Ectodermal cell (in vitro differentiated cells): ENCODE measurements at regions not wholly inside any gene's neighbourhood (a gene's known extent, or its start where the extent isn't known, plus 50 kb on each side); places are given as distances from the start of the nearest gene placed in this dataset.

Experiments used
- H3K27ac ChIP-seq: 2 replicates; pipeline ENCODE4 v1.7.0; 2013; ENCODE audit warnings: mild to moderate bottlenecking, low read depth, low read length; ENCODE audit not compliant: insufficient read depth, poor library complexity, severe bottlenecking
- H3K27me3 ChIP-seq: 2 replicates; pipeline ENCODE4 v1.7.0; 2013; ENCODE audit warnings: mild to moderate bottlenecking, low read length; ENCODE audit not compliant: insufficient read depth, control insufficient read depth, poor library complexity, severe bottlenecking
- H3K36me3 ChIP-seq: one replicate; pipeline ENCODE4 v1.7.0; 2013; ENCODE audit warnings: low read length; ENCODE audit not compliant: control insufficient read depth, insufficient read depth
- H3K4me1 ChIP-seq: one replicate; pipeline ENCODE4 v1.7.0; 2013; ENCODE audit warnings: low read length; ENCODE audit not compliant: control insufficient read depth, insufficient read depth
- H3K4me3 ChIP-seq: 2 replicates; pipeline ENCODE4 v1.7.0; 2013; ENCODE audit warnings: low read depth, low read length, control low read depth; ENCODE audit not compliant: insufficient read depth
- H3K9me3 ChIP-seq: 2 replicates; pipeline ENCODE4 v1.7.0; 2013; ENCODE audit warnings: mild to moderate bottlenecking, low read length, moderate library complexity; ENCODE audit not compliant: control insufficient read depth
- WGBS, 2 experiments: methylation state at CpG; one replicate each; pipeline ENCODE4 v1.1.7; 2013; ENCODE audit warnings: missing lambda C conversion rate in 2 of 2; 5-methylcytosine and 5-hydroxymethylcytosine counted together

GRCh38 chr12:91852634-91853033 is 293.0 kb downstream of the BTG1 start:
- 96 to 100% methylated on average over 2 of the region's 2 CpGs for WGBS, 2 experiments

GRCh38 chr12:91851741-91852477 is 293.7 kb downstream of the BTG1 start:
- Histone ChIP-seq H3K9me3 (no peaks in the 10 kb centered on the region), H3K4me1 (no peaks in the 10 kb centered on the region), H3K4me3 (no peak overlapping the region), H3K27ac (no peak overlapping the region), H3K36me3 (no peaks in the 10 kb centered on the region), H3K27me3 (no peaks in the 10 kb centered on the region)

More at GRCh38 chr12:91852634-91853033, 293.0 kb downstream of the BTG1 start:
- H3K36me3 ChIP-seq, result no peaks in the 10 kb centered on the region
- H3K27me3 ChIP-seq, result no peaks in the 10 kb centered on the region
- no peak overlapping the region for H3K4me3 ChIP-seq
- H3K4me1 ChIP-seq, result no peaks in the 10 kb centered on the region
- H3K27ac ChIP-seq, result no peak overlapping the region
- no peaks in the 10 kb centered on the region for H3K9me3 ChIP-seq

GRCh38 chr12:91846466-91847055 is 299.1 kb downstream of the BTG1 start:
- H3K9me3 ChIP-seq, result no peaks in the 10 kb centered on the region
- no peak overlapping the region for H3K27ac ChIP-seq
- no peaks in the 10 kb centered on the region for H3K36me3 ChIP-seq
- 100% methylated on average over 1 of the region's 1 CpG; no CpG with 5 or more reads in 1 of the 2 experiments for WGBS, 2 experiments
- H3K4me1 ChIP-seq, result no peaks in the 10 kb centered on the region
- no peak overlapping the region for H3K4me3 ChIP-seq
- no peaks in the 10 kb centered on the region for H3K27me3 ChIP-seq

DNA sequence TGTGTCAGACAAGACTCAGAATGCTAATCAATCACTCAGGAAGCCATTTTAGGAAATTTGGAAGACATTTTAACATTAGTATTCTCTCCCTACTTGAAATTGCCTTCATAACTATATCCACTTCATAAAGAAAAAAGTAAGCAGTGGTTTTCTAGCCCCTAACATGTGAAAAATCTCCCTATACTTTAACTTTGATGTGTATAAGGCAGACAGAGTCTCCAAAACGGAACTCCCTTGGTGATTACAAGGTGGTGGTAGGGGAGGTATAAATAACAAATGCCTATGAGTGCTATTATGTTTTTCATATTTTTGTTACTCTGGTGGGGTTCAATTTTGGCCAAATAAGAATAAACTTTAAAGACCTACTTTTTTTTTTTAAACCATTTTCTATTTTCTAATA is 300.3 kb downstream of the BTG1 start:
- Histone ChIP-seq H3K27ac (no peak overlapping the region), H3K4me3 (no peak overlapping the region), H3K27me3 (no peaks in the 10 kb centered on the region), H3K36me3 (no peaks in the 10 kb centered on the region), H3K4me1 (no peaks in the 10 kb centered on the region), H3K9me3 (no peaks in the 10 kb centered on the region)
- WGBS, 2 experiments, result 13 to 60% methylated on average over 1 of the region's 1 CpG

GRCh38 chr12:91841822-91842221 is 303.8 kb downstream of the BTG1 start:
- Histone ChIP-seq H3K9me3 (no peaks in the 10 kb centered on the region), H3K27me3 (no peaks in the 10 kb centered on the region)

DNA sequence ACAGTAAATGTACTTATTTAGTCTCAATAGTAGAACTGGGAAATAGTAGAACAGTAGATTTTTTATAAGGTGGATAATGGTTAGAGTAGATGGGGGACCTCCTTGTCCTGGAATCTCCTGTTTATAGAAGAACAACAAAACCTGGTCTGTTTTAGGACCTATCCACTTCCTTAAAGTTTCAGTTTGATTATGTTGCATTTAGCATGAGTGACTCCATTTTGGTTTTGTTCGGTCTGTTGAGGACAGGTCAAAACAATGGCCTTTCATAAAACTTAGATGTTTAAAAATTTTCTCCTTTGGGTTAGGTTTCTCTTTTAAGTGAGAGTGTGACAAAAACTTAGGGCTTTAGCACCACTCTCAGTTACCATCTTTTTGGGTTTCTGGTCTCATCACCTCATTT is 308.9 kb downstream of the BTG1 start:
- no peaks in the 10 kb centered on the region for H3K27me3 ChIP-seq
- H3K27ac ChIP-seq, result no peak overlapping the region
- 100% methylated on average over 1 of the region's 1 CpG for WGBS, 2 experiments
- H3K36me3 ChIP-seq, result no peaks in the 10 kb centered on the region
- H3K9me3 ChIP-seq, result no peaks in the 10 kb centered on the region
- no peak overlapping the region for H3K4me3 ChIP-seq
- H3K4me1 ChIP-seq, result no peaks in the 10 kb centered on the region

More at GRCh38 chr12:91841822-91842221, 303.8 kb downstream of the BTG1 start:
- no peaks in the 10 kb centered on the region for H3K36me3 ChIP-seq
- no peaks in the 10 kb centered on the region for H3K4me1 ChIP-seq
- H3K27ac ChIP-seq, result no peak overlapping the region
- H3K4me3 ChIP-seq, result no peak overlapping the region

DNA sequence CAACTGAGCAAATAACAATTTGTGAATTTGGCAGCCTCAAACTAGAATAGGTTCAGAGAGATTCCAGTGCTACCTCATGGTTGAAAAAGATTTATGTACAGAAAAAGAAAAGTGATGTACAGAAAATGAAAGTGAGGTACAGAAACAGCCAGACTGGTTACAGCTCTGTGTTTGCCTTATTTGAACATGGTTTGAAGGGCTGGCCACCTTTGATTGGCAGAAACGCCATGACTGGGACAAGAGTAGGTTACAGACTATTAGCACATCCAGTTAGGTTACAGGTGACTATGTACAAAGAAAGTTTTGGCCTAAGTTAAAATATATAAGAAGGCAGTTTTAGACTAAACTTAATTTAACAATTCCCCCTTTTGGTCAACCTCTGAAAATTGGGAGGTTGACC is 309.4 kb downstream of the BTG1 start:
- whole genome bisulfite sequencing, 2 experiments, result 80 to 97% methylated on average over 1 of the region's 1 CpG
- no peak overlapping the region for H3K27ac ChIP-seq
- no peaks in the 10 kb centered on the region for H3K27me3 ChIP-seq
- no peaks in the 10 kb centered on the region for H3K9me3 ChIP-seq
- H3K36me3 ChIP-seq, result no peaks in the 10 kb centered on the region
- no peaks in the 10 kb centered on the region for H3K4me1 ChIP-seq
- H3K4me3 ChIP-seq, result no peak overlapping the region

DNA sequence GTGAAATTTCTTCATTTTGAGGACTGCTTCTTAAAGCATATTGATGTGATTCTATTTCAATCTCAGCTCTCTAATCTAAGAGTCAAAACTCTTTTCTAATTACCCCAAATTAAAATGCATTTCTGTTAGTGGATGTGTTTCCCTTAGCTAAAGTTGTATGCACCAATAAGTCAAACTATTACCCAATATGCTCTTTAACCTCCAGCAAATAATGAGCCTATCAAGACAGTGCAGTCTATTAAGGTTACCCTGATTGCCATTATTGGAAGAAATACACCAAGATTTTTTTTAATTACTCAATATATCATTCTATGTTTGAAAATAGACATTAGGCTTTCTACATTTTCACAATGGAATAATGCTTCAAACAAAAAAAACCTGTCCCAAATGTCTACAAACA is 310.0 kb downstream of the BTG1 start:
- no peaks in the 10 kb centered on the region for H3K36me3 ChIP-seq
- H3K27ac ChIP-seq, result no peak overlapping the region
- H3K27me3 ChIP-seq, result no peaks in the 10 kb centered on the region
- no peaks in the 10 kb centered on the region for H3K9me3 ChIP-seq
- H3K4me1 ChIP-seq, result no peaks in the 10 kb centered on the region
- no peak overlapping the region for H3K4me3 ChIP-seq

DNA sequence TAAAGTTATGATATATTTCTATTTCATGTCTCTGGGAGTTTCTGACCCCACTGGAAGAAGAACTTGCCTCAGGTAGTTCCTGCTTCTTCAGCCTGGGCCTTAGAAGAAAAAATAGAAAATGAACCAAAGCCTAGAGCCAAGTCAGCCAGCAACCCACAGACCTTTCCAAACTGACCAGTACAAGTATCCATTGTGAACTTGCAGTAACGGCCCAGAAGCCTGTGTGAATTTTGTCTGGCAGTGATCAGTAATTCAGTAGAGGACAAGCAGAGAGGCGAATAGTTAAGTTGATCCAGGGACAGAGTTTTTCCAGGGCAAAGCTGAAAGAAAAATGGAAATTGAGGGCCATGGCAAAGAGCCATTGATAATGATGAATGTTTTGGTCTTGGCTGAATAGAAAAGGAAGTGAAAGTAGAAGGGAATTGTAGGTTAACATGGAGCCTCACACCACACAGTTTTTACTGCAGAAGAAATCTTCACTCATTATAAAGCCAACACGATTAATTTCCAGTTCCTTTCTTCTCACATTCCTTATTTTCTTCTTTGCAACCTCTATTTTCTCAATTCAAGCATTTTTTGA is 311.8 kb downstream of the BTG1 start:
- H3K27me3 ChIP-seq, result no peaks in the 10 kb centered on the region
- H3K9me3 ChIP-seq, result no peaks in the 10 kb centered on the region
- H3K36me3 ChIP-seq, result no peaks in the 10 kb centered on the region
- H3K4me3 ChIP-seq, result no peak overlapping the region
- WGBS, 2 experiments, result 92 to 93% methylated on average over 3 of the region's 3 CpGs
- H3K27ac ChIP-seq, result no peak overlapping the region
- no peaks in the 10 kb centered on the region for H3K4me1 ChIP-seq

- WGBS, 2 experiments, result 67 to 69% methylated on average over 3 of the region's 3 CpGs
- Histone ChIP-seq H3K4me3 (no peak overlapping the region), H3K9me3 (no peaks in the 10 kb centered on the region), H3K36me3 (no peaks in the 10 kb centered on the region), H3K27ac (no peak overlapping the region), H3K27me3 (no peaks in the 10 kb centered on the region), H3K4me1 (peaks cover 3% of the 10 kb centered on the region)
Observed at GRCh38 chr12:91825999-91826398, 319.6 kb downstream of the BTG1 start.
